ENCODE measurements at regions not wholly inside any gene's neighbourhood (a gene's known extent, or its start where the extent isn't known, plus 50 kb on each side); places are given as distances from the start of the nearest gene placed in this dataset.

DNA sequence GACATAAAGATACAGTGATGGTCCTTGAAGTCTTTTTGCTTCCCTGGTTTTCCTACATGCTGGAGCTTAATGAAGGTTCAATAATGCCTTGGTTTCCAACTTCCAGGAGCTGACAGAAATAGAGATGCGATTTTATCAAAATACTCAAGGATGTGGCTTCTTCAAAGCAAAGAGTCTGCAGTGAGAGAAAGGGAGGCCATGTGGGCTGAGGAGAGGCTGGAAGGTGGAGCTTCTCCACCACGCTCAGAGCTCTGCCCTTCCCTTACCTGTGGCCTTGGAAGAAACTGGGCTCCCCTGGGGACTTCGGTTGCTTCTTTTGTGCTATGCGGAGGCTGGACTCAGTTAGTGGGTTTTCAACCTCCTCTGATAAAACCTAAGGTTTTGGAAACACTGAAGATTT lies 175.0 kb upstream of the APCDD1 start:
- no peak overlapping the region for H3K27ac Mint-ChIP-seq
- peaks cover 4% of the 10 kb centered on the region for H3K9me3 Mint-ChIP-seq
- H3K4me3 Mint-ChIP-seq: no peak overlapping the region
- H3K36me3 Mint-ChIP-seq: no peaks in the 10 kb centered on the region
- no peaks in the 10 kb centered on the region for H3K27me3 Mint-ChIP-seq (ENCODE audit: low read depth)
- no peak for TF ChIP-seq CTCF (IDR thresholded peaks at IDR 0.05; ENCODE audit: unreplicated experiment)
- H3K4me1 Mint-ChIP-seq: peaks cover 17% of the 10 kb centered on the region
- no peak for DNase-seq (ENCODE audit: low spot score in 2 of 2, unreplicated experiment in 2 of 2)

DNA sequence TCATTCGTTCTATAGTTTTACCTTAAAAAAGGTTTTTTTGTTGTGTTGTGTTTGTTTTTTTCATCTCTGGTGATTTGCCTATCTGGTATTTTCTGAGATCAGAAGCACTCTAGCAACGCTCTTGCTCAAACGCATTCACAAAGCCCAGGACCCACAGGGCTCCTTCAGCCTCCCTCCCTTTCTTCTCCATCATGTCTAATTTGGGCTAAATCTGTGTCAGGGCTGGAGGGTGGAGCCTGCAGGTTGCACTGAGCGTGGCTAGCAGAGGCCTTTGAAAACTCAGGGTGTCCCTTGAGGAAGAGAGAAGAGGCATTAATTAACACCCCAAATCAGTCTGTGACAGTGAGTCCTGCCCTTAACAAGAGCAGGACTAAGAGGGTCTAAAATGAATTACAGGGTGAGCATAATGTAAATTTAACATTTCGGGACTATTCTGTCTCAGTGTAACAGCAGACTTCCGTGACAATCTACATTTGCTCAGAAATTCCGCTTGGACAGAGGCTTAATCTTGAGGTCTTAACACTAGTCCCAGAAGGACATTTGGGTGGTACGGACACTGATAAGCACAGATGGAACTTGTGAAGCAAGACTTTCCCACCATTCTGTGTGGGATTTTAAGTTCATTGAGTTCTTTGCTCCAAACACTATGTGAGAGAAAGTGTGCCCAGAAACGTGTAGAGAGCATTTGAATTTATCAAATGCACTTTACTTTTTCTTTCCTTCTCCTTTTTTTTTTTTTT lies 174.4 kb upstream of the APCDD1 start:
- H3K9me3 Mint-ChIP-seq: peaks cover 4% of the 10 kb centered on the region
- no peak for TF ChIP-seq CTCF (IDR thresholded peaks at IDR 0.05; ENCODE audit: unreplicated experiment)
- DNase-seq (ENCODE audit: low spot score in 2 of 2, unreplicated experiment in 2 of 2): no peak
- no peak overlapping the region for H3K4me3 Mint-ChIP-seq
- no peaks in the 10 kb centered on the region for H3K27me3 Mint-ChIP-seq (ENCODE audit: low read depth)
- H3K4me1 Mint-ChIP-seq: peaks cover 22% of the 10 kb centered on the region
- no peak overlapping the region for H3K27ac Mint-ChIP-seq
- H3K36me3 Mint-ChIP-seq: no peaks in the 10 kb centered on the region

- Mint-ChIP-seq H3K9me3 (peaks cover 13% of the 10 kb centered on the region), H3K4me1 (peaks cover 22% of the 10 kb centered on the region), H3K4me3 (no peak overlapping the region), H3K27me3 (ENCODE audit: low read depth) (no peaks in the 10 kb centered on the region), H3K36me3 (peaks cover 2% of the 10 kb centered on the region), H3K27ac (no peak overlapping the region)
- DNase-seq (ENCODE audit: low spot score in 2 of 2, unreplicated experiment in 2 of 2): no peak
- no peak for TF ChIP-seq CTCF (IDR thresholded peaks at IDR 0.05; ENCODE audit: unreplicated experiment)
Measured at GRCh38 chr18:10284540-10285282, 169.7 kb upstream of the APCDD1 start.

GRCh38 chr18:10285283-10285640 lies 169.2 kb upstream of the APCDD1 start:
- H3K27ac Mint-ChIP-seq: no peak overlapping the region
- H3K27me3 Mint-ChIP-seq (ENCODE audit: low read depth): no peaks in the 10 kb centered on the region
- TF ChIP-seq CTCF (IDR thresholded peaks at IDR 0.05; ENCODE audit: unreplicated experiment): no peak
- H3K4me1 Mint-ChIP-seq: peaks cover 21% of the 10 kb centered on the region
- no peak overlapping the region for H3K4me3 Mint-ChIP-seq
- peaks cover 2% of the 10 kb centered on the region for H3K36me3 Mint-ChIP-seq
- DNase-seq (ENCODE audit: low spot score in 2 of 2, unreplicated experiment in 2 of 2): no peak
- H3K9me3 Mint-ChIP-seq: peaks cover 13% of the 10 kb centered on the region

- DNase-seq (ENCODE audit: low spot score in 2 of 2, unreplicated experiment in 2 of 2): no peak
- Mint-ChIP-seq H3K4me1 (peaks cover 19% of the 10 kb centered on the region), H3K27me3 (ENCODE audit: low read depth) (no peaks in the 10 kb centered on the region), H3K4me3 (no peak overlapping the region), H3K27ac (no peak overlapping the region), H3K9me3 (peaks cover 13% of the 10 kb centered on the region), H3K36me3 (peaks cover 2% of the 10 kb centered on the region)
- TF ChIP-seq CTCF (IDR thresholded peaks at IDR 0.05; ENCODE audit: unreplicated experiment): no peak
Measured at GRCh38 chr18:10286580-10287150, 167.8 kb upstream of the APCDD1 start.
